ENCODE measurements at regions not wholly inside any gene's neighbourhood (a gene's known extent, or its start where the extent isn't known, plus 50 kb on each side); places are given as distances from the start of the nearest gene placed in this dataset.
"Not testable (repeated sequence)": the region's sequence is repeated elsewhere in the genome, so short reads cannot be mapped to it uniquely, and the experiment has no call there.

GRCh38 chr3:194924889-194925288 is 239.2 kb downstream of the FAM43A start:
- not testable (repeated sequence) for H3K4me1 ChIP-seq (ENCODE audit: control insufficient read depth, insufficient read depth, low read depth, low read length); H3K36me3 ChIP-seq (ENCODE audit: control insufficient read depth in 1 of 2, insufficient read depth in 2 of 2, low read depth in 1 of 2, low read length in 2 of 2); H4K91ac ChIP-seq (ENCODE audit: low read length); H4K8ac ChIP-seq (ENCODE audit: low read length); H3K18ac ChIP-seq (ENCODE audit: low read depth in 1 of 2, low read length in 2 of 2); H2BK5ac ChIP-seq (ENCODE audit: low read depth, low read length, poor library complexity, severe bottlenecking); H2AFZ ChIP-seq (ENCODE audit: low read depth, low read length); H2BK12ac ChIP-seq (ENCODE audit: low read length in 2 of 2); H3K23ac ChIP-seq (ENCODE audit: low read length in 2 of 2); H3K4me3 ChIP-seq (ENCODE audit: insufficient read depth in 1 of 2, low read depth in 1 of 2, low read length in 2 of 2); H3K4me2 ChIP-seq (ENCODE audit: low read length, poor library complexity, severe bottlenecking); H2BK15ac ChIP-seq (ENCODE audit: low read depth, poor library complexity, severe bottlenecking); H3K9ac ChIP-seq (ENCODE audit: low read length); H3K79me1 ChIP-seq (replicated peaks; ENCODE audit: low read length, poor library complexity, severe bottlenecking); H3K27ac ChIP-seq (ENCODE audit: low read length, poor library complexity, severe bottlenecking); H3K14ac ChIP-seq (ENCODE audit: low read length in 2 of 2); H2AK5ac ChIP-seq (ENCODE audit: low read length, severe bottlenecking); DNase-seq; H3K27me3 ChIP-seq (ENCODE audit: control insufficient read depth in 1 of 2, insufficient read depth in 1 of 2, low read length in 2 of 2); H3K4ac ChIP-seq (ENCODE audit: low read depth in 1 of 2, low read length in 2 of 2); H2BK120ac ChIP-seq (ENCODE audit: low read depth, low read length)
- WGBS: 100% methylated on average over 5 of the region's 5 CpGs
- H3K9me3 ChIP-seq (ENCODE audit: control insufficient read depth, low read length): peaks cover 13% of the 10 kb centered on the region

GRCh38 chr3:194925614-194926013 is 239.9 kb downstream of the FAM43A start:
- H3K4me3 ChIP-seq (ENCODE audit: insufficient read depth in 1 of 2, low read depth in 1 of 2, low read length in 2 of 2): no peak overlapping the region
- peaks cover 6% of the 10 kb centered on the region for H3K9me3 ChIP-seq (ENCODE audit: control insufficient read depth, low read length)
- H3K18ac ChIP-seq (ENCODE audit: low read depth in 1 of 2, low read length in 2 of 2): no peak overlapping the region
- H3K14ac ChIP-seq (ENCODE audit: low read length in 2 of 2): no peak overlapping the region
- H4K91ac ChIP-seq (ENCODE audit: low read length): no peak overlapping the region
- H3K4me1 ChIP-seq (ENCODE audit: control insufficient read depth, insufficient read depth, low read depth, low read length): no peaks in the 10 kb centered on the region
- DNase-seq: no peak
- H2BK12ac ChIP-seq (ENCODE audit: low read length in 2 of 2): no peak overlapping the region
- peaks cover 0 to 4% of the 10 kb centered on the region in 2 experiments for H3K27me3 ChIP-seq (ENCODE audit: control insufficient read depth in 1 of 2, insufficient read depth in 1 of 2, low read length in 2 of 2)
- no peak overlapping the region for H3K9ac ChIP-seq (ENCODE audit: low read length)
- no peak overlapping the region for H3K4ac ChIP-seq (ENCODE audit: low read depth in 1 of 2, low read length in 2 of 2)
- no peak overlapping the region for H2BK120ac ChIP-seq (ENCODE audit: low read depth, low read length)
- H3K4me2 ChIP-seq (ENCODE audit: low read length, poor library complexity, severe bottlenecking): no peak overlapping the region
- no peak overlapping the region for H2BK15ac ChIP-seq (ENCODE audit: low read depth, poor library complexity, severe bottlenecking)
- no peak overlapping the region for H3K23ac ChIP-seq (ENCODE audit: low read length in 2 of 2)
- H2BK5ac ChIP-seq (ENCODE audit: low read depth, low read length, poor library complexity, severe bottlenecking): no peak overlapping the region
- H2AFZ ChIP-seq (ENCODE audit: low read depth, low read length): no peak overlapping the region
- no peaks in the 10 kb centered on the region for H3K79me1 ChIP-seq (replicated peaks; ENCODE audit: low read length, poor library complexity, severe bottlenecking)
- H2AK5ac ChIP-seq (ENCODE audit: low read length, severe bottlenecking): no peak overlapping the region
- no peak overlapping the region for H4K8ac ChIP-seq (ENCODE audit: low read length)
- H3K36me3 ChIP-seq (ENCODE audit: control insufficient read depth in 1 of 2, insufficient read depth in 2 of 2, low read depth in 1 of 2, low read length in 2 of 2): no peaks in the 10 kb centered on the region
- no peak overlapping the region for H3K27ac ChIP-seq (ENCODE audit: low read length, poor library complexity, severe bottlenecking)
- 90% methylated on average over 12 of the region's 12 CpGs for WGBS

GRCh38 chr3:194928227-194928626 is 242.5 kb downstream of the FAM43A start:
- Histone ChIP-seq H3K36me3 (ENCODE audit: control insufficient read depth in 1 of 2, insufficient read depth in 2 of 2, low read depth in 1 of 2, low read length in 2 of 2) (no peaks in the 10 kb centered on the region), H4K8ac (ENCODE audit: low read length) (peak overlapping the region; percentile 28), H3K9ac (ENCODE audit: low read length) (no peak overlapping the region), H3K4me1 (ENCODE audit: control insufficient read depth, insufficient read depth, low read depth, low read length) (peaks cover 3% of the 10 kb centered on the region), H2AK5ac (ENCODE audit: low read length, severe bottlenecking) (no peak overlapping the region), H3K14ac (ENCODE audit: low read length in 2 of 2) (no peak overlapping the region), H3K9me3 (ENCODE audit: control insufficient read depth, low read length) (peaks cover 7% of the 10 kb centered on the region), H2BK120ac (ENCODE audit: low read depth, low read length) (no peak overlapping the region), H3K4me2 (ENCODE audit: low read length, poor library complexity, severe bottlenecking) (no peak overlapping the region), H2BK15ac (ENCODE audit: low read depth, poor library complexity, severe bottlenecking) (no peak overlapping the region), H4K91ac (ENCODE audit: low read length) (no peak overlapping the region), H2BK12ac (ENCODE audit: low read length in 2 of 2) (peak overlapping the region in 1 of 2 experiments; percentile 69), H3K27ac (ENCODE audit: low read length, poor library complexity, severe bottlenecking) (no peak overlapping the region), H3K27me3 (ENCODE audit: control insufficient read depth in 1 of 2, insufficient read depth in 1 of 2, low read length in 2 of 2) (peaks cover 0 to 7% of the 10 kb centered on the region in 2 experiments), H3K18ac (ENCODE audit: low read depth in 1 of 2, low read length in 2 of 2) (peak overlapping the region; percentile 80 to 93), H3K23ac (ENCODE audit: low read length in 2 of 2) (no peak overlapping the region), H3K79me1 (replicated peaks; ENCODE audit: low read length, poor library complexity, severe bottlenecking) (no peaks in the 10 kb centered on the region), H2BK5ac (ENCODE audit: low read depth, low read length, poor library complexity, severe bottlenecking) (no peak overlapping the region), H3K4me3 (ENCODE audit: insufficient read depth in 1 of 2, low read depth in 1 of 2, low read length in 2 of 2) (no peak overlapping the region), H3K4ac (ENCODE audit: low read depth in 1 of 2, low read length in 2 of 2) (no peak overlapping the region), H2AFZ (ENCODE audit: low read depth, low read length) (no peak overlapping the region)
- no CpG with 5 or more reads among the region's 1 CpG for WGBS
- DNase-seq: peak; percentile 74

GRCh38 chr3:194928831-194929577 is 243.3 kb downstream of the FAM43A start:
- Histone ChIP-seq H3K18ac (ENCODE audit: low read depth in 1 of 2, low read length in 2 of 2) (peak overlapping the region; percentile 21 to 93), H3K9me3 (ENCODE audit: control insufficient read depth, low read length) (peaks cover 11% of the 10 kb centered on the region), H3K9ac (ENCODE audit: low read length) (no peak overlapping the region), H2AK5ac (ENCODE audit: low read length, severe bottlenecking) (no peak overlapping the region), H2BK120ac (ENCODE audit: low read depth, low read length) (peak overlapping the region; percentile 71), H2BK15ac (ENCODE audit: low read depth, poor library complexity, severe bottlenecking) (peak overlapping the region; percentile 60), H3K4me2 (ENCODE audit: low read length, poor library complexity, severe bottlenecking) (no peak overlapping the region), H3K36me3 (ENCODE audit: control insufficient read depth in 1 of 2, insufficient read depth in 2 of 2, low read depth in 1 of 2, low read length in 2 of 2) (no peaks in the 10 kb centered on the region), H3K4ac (ENCODE audit: low read depth in 1 of 2, low read length in 2 of 2) (no peak overlapping the region), H2AFZ (ENCODE audit: low read depth, low read length) (no peak overlapping the region), H3K4me1 (ENCODE audit: control insufficient read depth, insufficient read depth, low read depth, low read length) (peaks cover 3% of the 10 kb centered on the region), H2BK5ac (ENCODE audit: low read depth, low read length, poor library complexity, severe bottlenecking) (no peak overlapping the region), H3K27ac (ENCODE audit: low read length, poor library complexity, severe bottlenecking) (no peak overlapping the region), H3K4me3 (ENCODE audit: insufficient read depth in 1 of 2, low read depth in 1 of 2, low read length in 2 of 2) (peak overlapping the region in 1 of 2 experiments; percentile 38), H3K27me3 (ENCODE audit: control insufficient read depth in 1 of 2, insufficient read depth in 1 of 2, low read length in 2 of 2) (peaks cover 0 to 13% of the 10 kb centered on the region in 2 experiments), H4K91ac (ENCODE audit: low read length) (peak overlapping the region; percentile 64), H3K23ac (ENCODE audit: low read length in 2 of 2) (no peak overlapping the region), H4K8ac (ENCODE audit: low read length) (peak overlapping the region; percentile 77), H3K14ac (ENCODE audit: low read length in 2 of 2) (no peak overlapping the region), H3K79me1 (replicated peaks; ENCODE audit: low read length, poor library complexity, severe bottlenecking) (no peaks in the 10 kb centered on the region), H2BK12ac (ENCODE audit: low read length in 2 of 2) (peak overlapping the region; percentile 33 to 69)
- no peak for DNase-seq
- WGBS: 82% methylated on average over 29 of the region's 30 CpGs

All from mesenchymal stem cell (in vitro differentiated cells and primary cell).